ENCODE measurements at regions not wholly inside any gene's neighbourhood (a gene's known extent, or its start where the extent isn't known, plus 50 kb on each side); places are given as distances from the start of the nearest gene placed in this dataset.

- TF ChIP-seq CTCF (IDR thresholded peaks at IDR 0.05; ENCODE audit: low read depth, low read length) (no peak), EZH2phosphoT487 (IDR thresholded peaks at IDR 0.05; ENCODE audit: low read depth) (no peak)
Observed at GRCh38 chr2:122528958-122529705, 773.7 kb downstream of the TSN start.

Measured in OCI-LY3 (cell line).